SK-N-MC (cell line): ENCODE measurements at regions not wholly inside any gene's neighbourhood (a gene's known extent, or its start where the extent isn't known, plus 50 kb on each side); places are given as distances from the start of the nearest gene placed in this dataset.
"Not testable (repeated sequence)": the region's sequence is repeated elsewhere in the genome, so short reads cannot be mapped to it uniquely, and the experiment has no call there.

Experiments
- DNase-seq: peaks from one replicate; pipeline ENCODE4 v3.0.0-alpha.2; 2011; ENCODE audit warnings: low read depth, low spot score
- H3K27ac ChIP-seq: fragments of 200-600 bp; sonication (generic); 2 replicates; pipeline ENCODE4 v1.5.1; 2016; ENCODE audit warnings: mixed run types
- H3K36me3 ChIP-seq: fragments of 200-600 bp; sonication (generic); 2 replicates; pipeline ENCODE4 v1.6.1; 2017; ENCODE audit warnings: antibody characterized with exemption, low read length, mixed read lengths; ENCODE audit not compliant: insufficient read depth
- H3K4me3 ChIP-seq: fragments of 200-600 bp; sonication (generic); 2 replicates; pipeline ENCODE4 v1.5.1; 2016
- H3K9ac ChIP-seq: fragments of 200-600 bp; sonication (generic); 2 replicates; pipeline ENCODE4 v1.8.0; 2017; ENCODE audit warnings: mixed run types, mixed read lengths; ENCODE audit not compliant: insufficient read length
- H3K9me3 ChIP-seq: fragments of 200-600 bp; sonication (generic); 2 replicates; pipeline ENCODE4 v1.6.1; 2017; ENCODE audit warnings: low read depth, mild to moderate bottlenecking, antibody characterized with exemption, low read length, moderate library complexity, mixed read lengths
- EZH2 ChIP-seq: fragments of 200-600 bp; sonication (generic); IDR thresholded peaks from one replicate; pipeline ENCODE4 v1.6.1; 2017; ENCODE audit warnings: antibody characterized with exemption
- FOXP2 ChIP-seq: optimal IDR thresholded peaks from 2 replicates; pipeline ENCODE3; 2011; ENCODE audit warnings: mild to moderate bottlenecking, moderate library complexity; ENCODE audit not compliant: insufficient read depth; ENCODE audit errors: extremely low read length, control extremely low read depth
- POLR2AphosphoS5 ChIP-seq: IDR thresholded peaks from 2 replicates; pipeline ENCODE4 v1.6.1; 2012; ENCODE audit warnings: mild to moderate bottlenecking, low read depth, low read length, borderline replicate concordance

GRCh38 chr5:138668451-138669380 lies 84.5 kb upstream of the CTNNA1 start:
- no peaks in the 10 kb centered on the region for H3K36me3 ChIP-seq
- DNase-seq, result no peak
- TF ChIP-seq FOXP2 (no peak), POLR2AphosphoS5 (no peak), EZH2 (no peak)
- H3K9ac ChIP-seq, result no peak overlapping the region
- no peaks in the 10 kb centered on the region for H3K9me3 ChIP-seq
- no peak overlapping the region for H3K27ac ChIP-seq
- no peak overlapping the region for H3K4me3 ChIP-seq

GRCh38 chr5:138667782-138668331 lies 85.4 kb upstream of the CTNNA1 start:
- not testable (repeated sequence) for H3K9me3 ChIP-seq, H3K9ac ChIP-seq, H3K4me3 ChIP-seq, DNase-seq, H3K27ac ChIP-seq, H3K36me3 ChIP-seq

- DNase-seq, result no peak
- no peak overlapping the region for H3K4me3 ChIP-seq
- no peak overlapping the region for H3K9ac ChIP-seq
- no peaks in the 10 kb centered on the region for H3K9me3 ChIP-seq
- H3K36me3 ChIP-seq, result no peaks in the 10 kb centered on the region
- H3K27ac ChIP-seq, result no peak overlapping the region
- TF ChIP-seq FOXP2 (no peak), EZH2 (no peak), POLR2AphosphoS5 (no peak)
Observed at GRCh38 chr5:138666226-138666742, 86.9 kb upstream of the CTNNA1 start.

GRCh38 chr5:138665261-138665660 lies 88.0 kb upstream of the CTNNA1 start:
- TF ChIP-seq POLR2AphosphoS5 (no peak), EZH2 (no peak), FOXP2 (no peak)
- H3K27ac ChIP-seq, result no peak overlapping the region
- H3K9me3 ChIP-seq, result no peaks in the 10 kb centered on the region

GRCh38 chr5:138664276-138664943 lies 88.8 kb upstream of the CTNNA1 start:
- no peaks in the 10 kb centered on the region for H3K36me3 ChIP-seq
- no peak overlapping the region for H3K4me3 ChIP-seq
- H3K9ac ChIP-seq, result no peak overlapping the region
- TF ChIP-seq FOXP2 (no peak), POLR2AphosphoS5 (no peak), EZH2 (no peak)
- no peak for DNase-seq
- no peaks in the 10 kb centered on the region for H3K9me3 ChIP-seq
- no peak overlapping the region for H3K27ac ChIP-seq

More at GRCh38 chr5:138665261-138665660, 88.0 kb upstream of the CTNNA1 start:
- no peak for DNase-seq
- H3K36me3 ChIP-seq, result no peaks in the 10 kb centered on the region
- no peak overlapping the region for H3K4me3 ChIP-seq
- H3K9ac ChIP-seq, result no peak overlapping the region

GRCh38 chr5:138663561-138663960 lies 88.4 kb upstream of the HSPA9 start:
- no peak for TF ChIP-seq POLR2AphosphoS5
- no peak overlapping the region for H3K27ac ChIP-seq
- no peaks in the 10 kb centered on the region for H3K36me3 ChIP-seq
- DNase-seq, result no peak
- no peak overlapping the region for H3K9ac ChIP-seq
- no peaks in the 10 kb centered on the region for H3K9me3 ChIP-seq
- H3K4me3 ChIP-seq, result no peak overlapping the region

- Histone ChIP-seq H3K27ac (no peak overlapping the region), H3K9me3 (no peaks in the 10 kb centered on the region), H3K9ac (no peak overlapping the region), H3K36me3 (no peaks in the 10 kb centered on the region), H3K4me3 (no peak overlapping the region)
- TF ChIP-seq EZH2, result no peak
- TF ChIP-seq FOXP2, result no peak
- no peak for TF ChIP-seq POLR2AphosphoS5
- peak; percentile 18 for DNase-seq
Observed at GRCh38 chr5:138663009-138663408, 87.8 kb upstream of the HSPA9 start.

- peak; percentile 16 for DNase-seq
- Histone ChIP-seq H3K4me3 (peak overlapping the region; percentile 37), H3K27ac (peak overlapping the region; percentile 93), H3K9me3 (no peaks in the 10 kb centered on the region), H3K9ac (no peak overlapping the region), H3K36me3 (no peaks in the 10 kb centered on the region)
- no peak for TF ChIP-seq POLR2AphosphoS5
- no peak for TF ChIP-seq FOXP2
- no peak for TF ChIP-seq EZH2
Observed at GRCh38 chr5:138662599-138662998, 87.4 kb upstream of the HSPA9 start.
